ENCODE measurements at regions not wholly inside any gene's neighbourhood (a gene's known extent, or its start where the extent isn't known, plus 50 kb on each side); places are given as distances from the start of the nearest gene placed in this dataset.

GRCh38 chr7:133132906-133133305, 51.0 kb upstream of the CHCHD3 start:
- TF ChIP-seq FOXM1 (IDR thresholded peaks at IDR 0.05; ENCODE audit: borderline replicate concordance, low read depth) (no peak), TAF1 (IDR thresholded peaks at IDR 0.05; ENCODE audit: low read depth) (no peak), EP300 (IDR thresholded peaks at IDR 0.05; ENCODE audit: borderline replicate concordance) (no peak), YY1 (IDR thresholded peaks at IDR 0.05; ENCODE audit: low read depth) (no peak), REST (IDR thresholded peaks at IDR 0.05; ENCODE audit: low read depth) (no peak), MAX (IDR thresholded peaks at IDR 0.05) (no peak), ZBTB7A (IDR thresholded peaks at IDR 0.05; ENCODE audit: low read depth) (no peak), NFIC (IDR thresholded peaks at IDR 0.05) (no peak)

All from Ishikawa (cell line).